GM18519 (cell line): ENCODE measurements at regions not wholly inside any gene's neighbourhood (a gene's known extent, or its start where the extent isn't known, plus 50 kb on each side); places are given as distances from the start of the nearest gene placed in this dataset.

Source experiments
- ATAC-seq: cut with Tn5 transposase; IDR thresholded peaks from one replicate; pipeline ENCODE4 v1.9.1; 2021; ENCODE audit warnings: mild to moderate bottlenecking, moderate library complexity; ENCODE audit not compliant: unreplicated experiment, low FRiP score

- no peak for ATAC-seq
Measured at GRCh38 chr4:178664621-178665020, 1222.4 kb upstream of the AGA start.

GRCh38 chr4:178665916-178666315 lies 1223.7 kb upstream of the AGA start:
- no peak for ATAC-seq

GRCh38 chr4:178671766-178672165 lies 1229.5 kb upstream of the AGA start:
- ATAC-seq: no peak

GRCh38 chr4:178672512-178672911 lies 1230.3 kb upstream of the AGA start:
- no peak for ATAC-seq

- no peak for ATAC-seq
Measured at GRCh38 chr4:178681871-178682270, 1239.6 kb upstream of the AGA start.

GRCh38 chr4:178689926-178690325 lies 1247.7 kb upstream of the AGA start:
- no peak for ATAC-seq

GRCh38 chr4:178693816-178694215 lies 1251.6 kb upstream of the AGA start:
- ATAC-seq: no peak

GRCh38 chr4:178696515-178696914 lies 1254.3 kb upstream of the AGA start:
- no peak for ATAC-seq

GRCh38 chr4:178712486-178712885 lies 1270.2 kb upstream of the AGA start:
- ATAC-seq: no peak

GRCh38 chr4:178738026-178738425 lies 1295.8 kb upstream of the AGA start:
- ATAC-seq: no peak

- ATAC-seq: no peak
Measured at GRCh38 chr4:178745203-178745602, 1303.0 kb upstream of the AGA start.

GRCh38 chr4:178752954-178753525 lies 1310.8 kb upstream of the AGA start:
- ATAC-seq: no peak

- no peak for ATAC-seq
Measured at GRCh38 chr4:178778496-178778895, 1336.3 kb upstream of the AGA start.

GRCh38 chr4:178781779-178782178 lies 1339.5 kb upstream of the AGA start:
- no peak for ATAC-seq

GRCh38 chr4:178784491-178784890 lies 1342.3 kb upstream of the AGA start:
- no peak for ATAC-seq

- ATAC-seq: no peak
Measured at GRCh38 chr4:178789279-178789678, 1347.0 kb upstream of the AGA start.

- ATAC-seq: no peak
Measured at GRCh38 chr4:178799204-178799603, 1357.0 kb upstream of the AGA start.

- ATAC-seq: no peak
Measured at GRCh38 chr4:178808106-178808505, 1365.9 kb upstream of the AGA start.

- ATAC-seq: no peak
Measured at GRCh38 chr4:178809921-178810320, 1367.7 kb upstream of the AGA start.

- no peak for ATAC-seq
Measured at GRCh38 chr4:178811356-178811755, 1369.1 kb upstream of the AGA start.

- no peak for ATAC-seq
Measured at GRCh38 chr4:178812866-178813265, 1370.6 kb upstream of the AGA start.

- ATAC-seq: no peak
Measured at GRCh38 chr4:178814908-178815307, 1372.7 kb upstream of the AGA start.

- ATAC-seq: no peak
Measured at GRCh38 chr4:178823673-178824295, 1381.5 kb upstream of the AGA start.
